WI38 (cell line): ENCODE measurements at regions not wholly inside any gene's neighbourhood (a gene's known extent, or its start where the extent isn't known, plus 50 kb on each side); places are given as distances from the start of the nearest gene placed in this dataset.

Experiments
- H3K4me3 ChIP-seq: 2 replicates; pipeline ENCODE4 v1.5.1; 2011; ENCODE audit warnings: low read depth, mild to moderate bottlenecking, control low read depth, low read length
- TF ChIP-seq, protein P1 (sequence below): IDR thresholded peaks from 2 replicates; pipeline ENCODE4 v1.5.1; 2012; ENCODE audit warnings: low read depth, mild to moderate bottlenecking, control low read depth, low read length

DNA sequence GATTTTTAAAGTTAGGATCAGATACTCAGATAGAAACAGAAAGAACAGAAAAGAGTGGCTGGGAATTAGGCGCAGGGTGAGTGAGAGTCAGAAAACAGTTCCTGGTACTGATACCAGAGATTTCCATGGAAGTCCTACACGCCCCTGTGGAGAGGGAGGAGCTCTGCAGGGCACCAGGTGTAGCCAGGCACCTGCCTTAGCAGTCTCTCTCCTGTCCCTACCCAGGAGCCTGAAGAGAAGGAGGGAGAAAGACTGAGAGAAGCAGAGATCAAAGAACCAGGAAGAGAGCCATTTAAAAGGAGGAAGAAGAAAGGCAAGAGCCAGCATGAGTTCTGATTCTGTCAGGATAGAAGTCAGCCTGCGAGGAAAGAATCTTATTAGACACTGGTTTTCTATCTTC is 65.0 kb downstream of the CBLN1 start:
- TF ChIP-seq, protein P1, sequence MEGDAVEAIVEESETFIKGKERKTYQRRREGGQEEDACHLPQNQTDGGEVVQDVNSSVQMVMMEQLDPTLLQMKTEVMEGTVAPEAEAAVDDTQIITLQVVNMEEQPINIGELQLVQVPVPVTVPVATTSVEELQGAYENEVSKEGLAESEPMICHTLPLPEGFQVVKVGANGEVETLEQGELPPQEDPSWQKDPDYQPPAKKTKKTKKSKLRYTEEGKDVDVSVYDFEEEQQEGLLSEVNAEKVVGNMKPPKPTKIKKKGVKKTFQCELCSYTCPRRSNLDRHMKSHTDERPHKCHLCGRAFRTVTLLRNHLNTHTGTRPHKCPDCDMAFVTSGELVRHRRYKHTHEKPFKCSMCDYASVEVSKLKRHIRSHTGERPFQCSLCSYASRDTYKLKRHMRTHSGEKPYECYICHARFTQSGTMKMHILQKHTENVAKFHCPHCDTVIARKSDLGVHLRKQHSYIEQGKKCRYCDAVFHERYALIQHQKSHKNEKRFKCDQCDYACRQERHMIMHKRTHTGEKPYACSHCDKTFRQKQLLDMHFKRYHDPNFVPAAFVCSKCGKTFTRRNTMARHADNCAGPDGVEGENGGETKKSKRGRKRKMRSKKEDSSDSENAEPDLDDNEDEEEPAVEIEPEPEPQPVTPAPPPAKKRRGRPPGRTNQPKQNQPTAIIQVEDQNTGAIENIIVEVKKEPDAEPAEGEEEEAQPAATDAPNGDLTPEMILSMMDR, result no peak
- H3K4me3 ChIP-seq, result no peak overlapping the region

DNA sequence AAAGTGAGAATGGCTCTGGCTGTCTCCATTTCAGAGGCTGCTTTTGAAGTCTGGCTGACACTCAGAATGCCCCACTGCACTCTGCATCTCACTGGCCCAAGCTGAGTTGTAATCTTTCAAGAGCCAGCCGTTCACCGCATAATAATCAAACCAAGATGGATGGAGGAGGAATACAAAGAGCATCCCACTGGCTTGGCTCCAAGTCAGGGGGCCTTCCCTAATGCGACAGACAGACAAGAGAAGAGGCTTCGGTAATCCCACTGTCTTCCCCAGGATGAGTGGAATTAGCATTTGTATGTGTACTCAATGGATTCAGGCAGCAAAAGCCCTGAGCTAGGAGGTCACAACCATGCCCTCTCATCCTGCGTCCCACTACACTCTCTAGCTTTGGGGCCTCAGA is 68.0 kb downstream of the CBLN1 start:
- H3K4me3 ChIP-seq, result no peak overlapping the region
- TF ChIP-seq, protein P1, result no peak

DNA sequence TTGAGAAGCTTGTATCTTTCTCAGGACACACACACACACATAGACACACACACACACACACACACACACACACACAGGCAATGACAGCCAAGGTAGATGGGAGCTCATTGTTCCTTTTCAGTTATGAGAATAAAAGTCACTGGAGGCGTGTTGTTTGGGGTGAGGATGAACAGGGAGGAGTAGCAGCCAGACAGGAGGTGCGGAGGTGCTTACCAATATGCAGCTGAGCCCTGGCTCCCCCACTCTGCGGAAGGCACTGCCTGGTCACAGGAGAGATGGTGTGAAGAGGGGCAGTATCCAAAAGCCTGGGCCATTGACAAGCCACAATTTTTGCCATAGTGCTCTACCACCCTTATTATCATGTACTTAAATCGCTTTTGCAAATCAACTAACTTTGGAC is 77.4 kb downstream of the CBLN1 start:
- TF ChIP-seq, protein P1, result no peak
- no peak overlapping the region for H3K4me3 ChIP-seq

DNA sequence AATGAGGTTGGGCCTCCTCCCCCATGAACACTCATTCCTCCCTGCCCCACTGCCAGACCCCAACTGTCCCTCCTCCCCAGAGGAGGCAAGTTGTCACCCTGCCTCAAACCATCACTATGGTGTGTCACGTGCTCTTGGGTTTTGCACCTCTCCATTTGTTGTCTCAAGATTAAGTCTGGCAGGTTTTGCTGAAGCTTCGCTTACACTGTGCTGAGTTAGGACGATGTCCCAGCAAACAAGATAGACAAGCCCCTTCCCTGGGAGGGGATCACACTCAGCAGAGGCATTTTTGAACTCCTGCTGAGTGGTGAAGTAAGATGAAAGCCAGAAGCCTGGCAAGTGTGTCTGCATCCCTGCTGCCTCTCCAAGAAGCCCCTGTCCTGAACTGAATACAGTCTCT is 78.3 kb downstream of the CBLN1 start:
- no peak overlapping the region for H3K4me3 ChIP-seq
- TF ChIP-seq, protein P1, result no peak

DNA sequence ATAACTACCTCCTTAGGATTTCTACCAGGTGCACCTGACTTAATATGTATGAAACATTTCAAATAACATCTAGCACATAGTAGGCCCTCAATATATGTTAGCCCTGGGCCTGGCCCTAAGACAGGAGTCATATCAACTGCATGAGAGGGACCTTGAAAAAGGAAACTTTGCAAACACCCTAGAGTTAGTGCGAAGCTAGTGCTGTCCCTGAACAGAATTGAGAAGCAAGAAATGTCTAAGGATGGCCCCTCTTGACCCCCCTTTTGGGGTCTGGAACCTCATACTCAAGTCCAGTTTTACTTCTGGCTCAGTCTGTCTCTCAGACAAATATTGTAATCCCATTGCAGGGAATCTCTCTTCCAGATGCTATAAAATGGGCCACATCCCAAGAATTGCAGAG is 80.5 kb downstream of the CBLN1 start:
- no peak overlapping the region for H3K4me3 ChIP-seq
- TF ChIP-seq, protein P1, result no peak

DNA sequence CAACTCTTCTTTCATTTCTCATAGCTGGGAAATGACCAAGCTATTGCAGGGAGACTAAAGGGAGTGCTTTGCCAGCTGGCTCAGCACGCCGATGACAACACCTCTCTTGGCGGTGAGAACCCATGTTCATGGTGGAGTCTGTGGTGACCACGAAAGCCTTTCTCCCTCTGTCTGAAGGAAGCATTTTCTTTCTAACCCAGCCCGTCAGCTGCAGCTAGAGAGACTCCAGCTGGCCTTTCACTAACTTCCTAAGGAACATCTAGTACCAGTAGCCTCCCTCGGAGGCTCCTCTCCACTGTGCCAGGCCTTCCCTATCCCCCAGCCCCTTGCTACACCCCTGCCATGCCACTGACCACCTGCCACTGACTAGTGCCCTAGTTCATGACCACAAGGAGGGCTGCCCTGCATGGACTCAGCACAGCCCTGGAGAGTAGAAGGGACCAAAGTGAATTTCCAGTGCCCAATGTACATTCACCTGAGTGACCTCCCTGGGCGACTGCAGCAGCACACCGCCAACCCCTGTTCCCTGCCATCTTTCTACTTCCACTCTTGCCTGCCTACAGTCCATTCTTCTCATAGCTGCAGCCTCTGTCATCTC is 81.3 kb downstream of the CBLN1 start:
- TF ChIP-seq, protein P1, result no peak
- H3K4me3 ChIP-seq, result no peak overlapping the region

DNA sequence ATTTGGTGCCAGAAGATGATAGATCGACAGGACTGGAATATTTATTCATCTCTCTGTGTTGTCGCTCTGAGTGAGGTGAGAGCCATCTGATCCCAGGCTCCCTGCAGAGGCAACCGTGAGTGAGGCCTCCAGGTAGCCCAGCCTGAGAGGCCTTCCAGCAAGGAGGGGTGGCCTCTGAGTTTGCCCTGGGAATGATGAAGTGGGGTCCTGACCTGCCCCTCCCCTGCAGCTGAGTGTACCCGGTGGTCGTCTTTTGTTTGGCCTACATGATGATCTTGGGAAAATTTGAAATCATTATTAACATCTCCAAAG is 86.4 kb downstream of the CBLN1 start:
- no peak overlapping the region for H3K4me3 ChIP-seq
- TF ChIP-seq, protein P1, result no peak
